Adipocyte (in vitro differentiated cells): ENCODE measurements at regions not wholly inside any gene's neighbourhood (a gene's known extent, or its start where the extent isn't known, plus 50 kb on each side); places are given as distances from the start of the nearest gene placed in this dataset.

Experiments used
- DNase-seq: peaks from one replicate; pipeline ENCODE4 v3.0.0-alpha.2; 2015; ENCODE audit warnings: low read depth
- H3K27me3 ChIP-seq: replicated peaks from 2 replicates; pipeline ENCODE4 v1.7.0; 2013; ENCODE audit warnings: mild to moderate bottlenecking, low read length, moderate library complexity; ENCODE audit not compliant: control insufficient read depth, insufficient read depth
- H3K36me3 ChIP-seq: 2 replicates; pipeline ENCODE4 v1.7.0; 2013; ENCODE audit warnings: low read length, mild to moderate bottlenecking, moderate library complexity; ENCODE audit not compliant: control insufficient read depth, insufficient read depth, severe bottlenecking
- H3K4me1 ChIP-seq: 2 replicates; pipeline ENCODE4 v1.7.0; 2013; ENCODE audit warnings: mild to moderate bottlenecking, low read length, moderate library complexity; ENCODE audit not compliant: control insufficient read depth, insufficient read depth
- H3K4me3 ChIP-seq: 2 replicates; pipeline ENCODE4 v1.7.0; 2013; ENCODE audit warnings: mild to moderate bottlenecking, low read length, moderate library complexity
- H3K9ac ChIP-seq: 2 replicates; pipeline ENCODE4 v1.7.0; 2013; ENCODE audit warnings: mild to moderate bottlenecking, low read length, moderate library complexity
- H3K9me3 ChIP-seq: 2 replicates; pipeline ENCODE4 v1.7.0; 2013; ENCODE audit warnings: mild to moderate bottlenecking, low read length, moderate library complexity; ENCODE audit not compliant: control insufficient read depth

GRCh38 chr1:199956005-199956404, 71.5 kb upstream of the NR5A2 start:
- Histone ChIP-seq H3K36me3 (no peaks in the 10 kb centered on the region), H3K9ac (no peak overlapping the region), H3K4me1 (no peaks in the 10 kb centered on the region), H3K4me3 (no peak overlapping the region), H3K9me3 (no peaks in the 10 kb centered on the region), H3K27me3 (no peaks in the 10 kb centered on the region)
- DNase-seq: no peak

- Histone ChIP-seq H3K9me3 (no peaks in the 10 kb centered on the region), H3K9ac (no peak overlapping the region), H3K36me3 (no peaks in the 10 kb centered on the region), H3K4me1 (no peaks in the 10 kb centered on the region), H3K4me3 (no peak overlapping the region), H3K27me3 (peaks cover 6% of the 10 kb centered on the region)
- no peak for DNase-seq
Measured at GRCh38 chr1:199959033-199959774, 68.3 kb upstream of the NR5A2 start.

GRCh38 chr1:199959775-199960110, 67.8 kb upstream of the NR5A2 start:
- Histone ChIP-seq H3K27me3 (peaks cover 6% of the 10 kb centered on the region), H3K9me3 (no peaks in the 10 kb centered on the region), H3K9ac (no peak overlapping the region), H3K4me3 (no peak overlapping the region), H3K36me3 (no peaks in the 10 kb centered on the region), H3K4me1 (no peaks in the 10 kb centered on the region)
- DNase-seq: no peak

- Histone ChIP-seq H3K36me3 (no peaks in the 10 kb centered on the region), H3K9me3 (no peaks in the 10 kb centered on the region), H3K27me3 (peaks cover 7% of the 10 kb centered on the region), H3K9ac (no peak overlapping the region), H3K4me1 (no peaks in the 10 kb centered on the region), H3K4me3 (no peak overlapping the region)
- DNase-seq: no peak
Measured at GRCh38 chr1:199970125-199970524, 57.4 kb upstream of the NR5A2 start.

GRCh38 chr1:199976496-199977144, 50.9 kb upstream of the NR5A2 start:
- no peaks in the 10 kb centered on the region for H3K36me3 ChIP-seq
- H3K27me3 ChIP-seq: peaks cover 7% of the 10 kb centered on the region
- no peaks in the 10 kb centered on the region for H3K9me3 ChIP-seq
- H3K9ac ChIP-seq: no peak overlapping the region
- H3K4me1 ChIP-seq: peaks cover 11% of the 10 kb centered on the region
- no peak for DNase-seq
- H3K4me3 ChIP-seq: no peak overlapping the region
